Neural progenitor cell (in vitro differentiated cells): ENCODE measurements at regions not wholly inside any gene's neighbourhood (a gene's known extent, or its start where the extent isn't known, plus 50 kb on each side); places are given as distances from the start of the nearest gene placed in this dataset.

Experiments
- DNase-seq: peaks from one replicate; pipeline ENCODE4 v3.0.0-alpha.2; 2016; ENCODE audit warnings: low spot score
- H2AFZ ChIP-seq: fragments of 200-600 bp; sonication (generic); replicated peaks from 2 replicates; pipeline ENCODE4 v1.6.1; 2016; ENCODE audit warnings: antibody characterized with exemption
- H3F3A ChIP-seq: fragments of 200-600 bp; sonication (generic); 2 replicates; pipeline ENCODE4 v1.6.1; 2016; ENCODE audit warnings: antibody characterized with exemption, low read depth
- H3K27ac ChIP-seq: fragments of 200-600 bp; sonication (generic); 2 replicates; pipeline ENCODE4 v1.5.1; 2016; ENCODE audit warnings: mild to moderate bottlenecking
- H3K27me3 ChIP-seq: fragments of 200-600 bp; sonication (generic); 2 replicates; pipeline ENCODE4 v1.6.1; 2016; ENCODE audit warnings: mild to moderate bottlenecking, moderate library complexity
- H3K36me3 ChIP-seq: fragments of 200-600 bp; sonication (generic); 2 replicates; pipeline ENCODE4 v1.5.1; 2016
- H3K4me1 ChIP-seq: fragments of 200-600 bp; sonication (generic); 2 replicates; pipeline ENCODE4 v1.6.1; 2016; ENCODE audit warnings: mixed run types
- H3K4me2 ChIP-seq: fragments of 200-600 bp; sonication (generic); 2 replicates; pipeline ENCODE4 v1.6.1; 2016
- H3K4me3 ChIP-seq: fragments of 200-600 bp; sonication (generic); 2 replicates; pipeline ENCODE4 v1.5.1; 2016
- H3K79me2 ChIP-seq: fragments of 200-600 bp; sonication (generic); 2 replicates; pipeline ENCODE4 v1.6.1; 2016; ENCODE audit warnings: low read depth
- H3K9ac ChIP-seq: fragments of 200-600 bp; sonication (generic); 2 replicates; pipeline ENCODE4 v1.6.1; 2016
- H3K9me3 ChIP-seq: fragments of 200-600 bp; sonication (generic); 2 replicates; pipeline ENCODE4 v1.5.1; 2016; ENCODE audit warnings: low read depth
- H4K20me1 ChIP-seq: fragments of 200-600 bp; sonication (generic); 2 replicates; pipeline ENCODE4 v1.6.1; 2016; ENCODE audit warnings: low read depth
- H3K27ac Mint-ChIP-seq: 3 replicates; pipeline ENCODE4 v1.8.0; 2021; ENCODE audit warnings: mixed read lengths
- H3K27me3 Mint-ChIP-seq: 2 replicates; pipeline ENCODE4 v1.8.0; 2022; ENCODE audit warnings: low read depth, mild to moderate bottlenecking, inconsistent platforms, moderate library complexity, mixed read lengths; ENCODE audit not compliant: insufficient read depth
- H3K36me3 Mint-ChIP-seq: 3 replicates; pipeline ENCODE4 v1.8.0; 2021; ENCODE audit warnings: mixed read lengths
- H3K4me1 Mint-ChIP-seq: 3 replicates; pipeline ENCODE4 v1.8.0; 2021; ENCODE audit warnings: mixed read lengths
- H3K4me3 Mint-ChIP-seq: 3 replicates; pipeline ENCODE4 v1.8.0; 2021; ENCODE audit warnings: mild to moderate bottlenecking, moderate library complexity, mixed read lengths
- H3K9me3 Mint-ChIP-seq: 3 replicates; pipeline ENCODE4 v1.8.0; 2020; ENCODE audit warnings: mixed read lengths
- EZH2 ChIP-seq: fragments of 200-600 bp; sonication (generic); IDR thresholded peaks from 2 replicates; pipeline ENCODE4 v1.6.1; 2017; ENCODE audit warnings: antibody characterized with exemption, mild to moderate bottlenecking, moderate library complexity
- EZH2phosphoT487 ChIP-seq: fragments of 200-600 bp; sonication (generic); IDR thresholded peaks from 2 replicates; pipeline ENCODE4 v1.6.1; 2017; ENCODE audit warnings: antibody characterized with exemption
- TF ChIP-seq, protein P1 (sequence below): fragments of 200-600 bp; sonication (generic); IDR thresholded peaks from 2 replicates; pipeline ENCODE4 v1.5.1; 2017; ENCODE audit warnings: antibody characterized with exemption, mild to moderate bottlenecking

GRCh38 chr10:108496106-108496505 is 1331.6 kb upstream of the SORCS1 start:
- Histone ChIP-seq H3K36me3 (no peaks in the 10 kb centered on the region), H3K9ac (no peak overlapping the region), H3K27me3 (no peaks in the 10 kb centered on the region), H3K4me3 (no peak overlapping the region), H3K79me2 (no peaks in the 10 kb centered on the region), H3K4me2 (no peak overlapping the region), H3K27ac (no peak overlapping the region), H3K4me1 (no peaks in the 10 kb centered on the region), H3F3A (no peaks in the 10 kb centered on the region), H3K9me3 (no peaks in the 10 kb centered on the region), H4K20me1 (no peaks in the 10 kb centered on the region), H2AFZ (no peak overlapping the region)
- TF ChIP-seq EZH2phosphoT487: no peak
- no peak for TF ChIP-seq EZH2
- TF ChIP-seq, protein P1, sequence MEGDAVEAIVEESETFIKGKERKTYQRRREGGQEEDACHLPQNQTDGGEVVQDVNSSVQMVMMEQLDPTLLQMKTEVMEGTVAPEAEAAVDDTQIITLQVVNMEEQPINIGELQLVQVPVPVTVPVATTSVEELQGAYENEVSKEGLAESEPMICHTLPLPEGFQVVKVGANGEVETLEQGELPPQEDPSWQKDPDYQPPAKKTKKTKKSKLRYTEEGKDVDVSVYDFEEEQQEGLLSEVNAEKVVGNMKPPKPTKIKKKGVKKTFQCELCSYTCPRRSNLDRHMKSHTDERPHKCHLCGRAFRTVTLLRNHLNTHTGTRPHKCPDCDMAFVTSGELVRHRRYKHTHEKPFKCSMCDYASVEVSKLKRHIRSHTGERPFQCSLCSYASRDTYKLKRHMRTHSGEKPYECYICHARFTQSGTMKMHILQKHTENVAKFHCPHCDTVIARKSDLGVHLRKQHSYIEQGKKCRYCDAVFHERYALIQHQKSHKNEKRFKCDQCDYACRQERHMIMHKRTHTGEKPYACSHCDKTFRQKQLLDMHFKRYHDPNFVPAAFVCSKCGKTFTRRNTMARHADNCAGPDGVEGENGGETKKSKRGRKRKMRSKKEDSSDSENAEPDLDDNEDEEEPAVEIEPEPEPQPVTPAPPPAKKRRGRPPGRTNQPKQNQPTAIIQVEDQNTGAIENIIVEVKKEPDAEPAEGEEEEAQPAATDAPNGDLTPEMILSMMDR: no peak
- H3K27ac Mint-ChIP-seq: no peak overlapping the region
- no peaks in the 10 kb centered on the region for H3K27me3 Mint-ChIP-seq
- peaks cover 4% of the 10 kb centered on the region for H3K9me3 Mint-ChIP-seq
- no peak for DNase-seq
- H3K4me1 Mint-ChIP-seq: no peaks in the 10 kb centered on the region
- no peak overlapping the region for H3K4me3 Mint-ChIP-seq
- no peaks in the 10 kb centered on the region for H3K36me3 Mint-ChIP-seq

DNA sequence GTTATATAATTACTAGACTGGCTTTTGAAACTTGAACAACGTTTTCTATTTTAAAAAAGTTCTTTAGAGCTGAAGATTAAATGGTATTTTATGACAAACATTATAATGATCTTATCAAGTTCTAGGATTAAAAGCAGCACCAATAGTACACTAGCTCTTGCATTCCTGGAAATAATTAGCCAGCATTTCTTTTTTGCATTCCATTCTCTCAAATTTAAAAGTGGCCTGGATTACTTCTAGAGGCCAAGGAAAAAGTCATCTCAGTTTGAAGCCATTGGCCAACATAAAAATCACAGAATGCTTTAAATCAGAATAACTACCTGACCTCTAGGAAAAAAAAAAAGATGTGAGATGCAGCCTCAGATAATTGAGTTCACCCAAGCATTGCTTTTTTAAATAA is 1326.4 kb upstream of the SORCS1 start:
- Histone ChIP-seq H3K36me3 (no peaks in the 10 kb centered on the region), H3K27ac (no peak overlapping the region), H3K4me3 (no peak overlapping the region), H3K4me2 (no peak overlapping the region), H3K4me1 (no peaks in the 10 kb centered on the region), H3K27me3 (no peaks in the 10 kb centered on the region), H3K9ac (no peak overlapping the region), H4K20me1 (no peaks in the 10 kb centered on the region), H3K9me3 (no peaks in the 10 kb centered on the region), H2AFZ (no peak overlapping the region), H3F3A (no peaks in the 10 kb centered on the region), H3K79me2 (no peaks in the 10 kb centered on the region)
- H3K9me3 Mint-ChIP-seq: no peaks in the 10 kb centered on the region
- H3K36me3 Mint-ChIP-seq: no peaks in the 10 kb centered on the region
- H3K4me1 Mint-ChIP-seq: no peaks in the 10 kb centered on the region
- H3K27ac Mint-ChIP-seq: no peak overlapping the region
- no peak overlapping the region for H3K4me3 Mint-ChIP-seq
- H3K27me3 Mint-ChIP-seq: peaks cover 2% of the 10 kb centered on the region
- TF ChIP-seq, protein P1: no peak
- TF ChIP-seq EZH2 (no peak), EZH2phosphoT487 (no peak)
- no peak for DNase-seq

- H4K20me1 ChIP-seq: no peaks in the 10 kb centered on the region
- no peak for DNase-seq
- Mint-ChIP-seq H3K36me3 (peaks cover 2% of the 10 kb centered on the region), H3K9me3 (peaks cover 16% of the 10 kb centered on the region), H3K4me3 (no peak overlapping the region), H3K4me1 (peaks cover 2% of the 10 kb centered on the region), H3K27me3 (peaks cover 7% of the 10 kb centered on the region), H3K27ac (no peak overlapping the region)
- no peak for TF ChIP-seq EZH2
- TF ChIP-seq, protein P1: no peak
- no peak for TF ChIP-seq EZH2phosphoT487
- no peaks in the 10 kb centered on the region for H3F3A ChIP-seq
- H3K27ac ChIP-seq: no peak overlapping the region
- H2AFZ ChIP-seq: no peak overlapping the region
- H3K27me3 ChIP-seq: peaks cover 24% of the 10 kb centered on the region
- no peak overlapping the region for H3K4me2 ChIP-seq
- H3K4me1 ChIP-seq: no peaks in the 10 kb centered on the region
- H3K9me3 ChIP-seq: no peaks in the 10 kb centered on the region
- H3K4me3 ChIP-seq: no peak overlapping the region
- H3K79me2 ChIP-seq: no peaks in the 10 kb centered on the region
- no peaks in the 10 kb centered on the region for H3K36me3 ChIP-seq
- H3K9ac ChIP-seq: no peak overlapping the region
Measured at GRCh38 chr10:108471420-108471819, 1306.9 kb upstream of the SORCS1 start.

DNA sequence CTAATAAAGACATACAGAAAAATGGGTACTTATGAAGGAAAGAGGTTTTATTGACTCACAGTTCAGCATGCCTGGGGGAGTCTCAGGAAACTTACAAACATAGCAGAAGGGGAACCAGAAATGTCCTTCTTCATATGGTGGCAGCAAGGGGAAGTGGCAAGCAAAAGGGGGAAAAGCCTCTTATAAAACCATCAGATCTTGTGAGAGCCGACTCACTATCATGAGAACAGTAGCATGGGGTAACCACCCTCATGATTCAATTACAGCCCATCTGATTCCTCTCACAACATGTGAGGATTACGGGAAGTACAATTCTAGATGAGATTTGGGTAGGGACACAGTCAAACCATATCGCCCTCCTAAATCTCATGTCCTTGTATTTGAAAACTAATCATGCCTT is 1305.4 kb upstream of the SORCS1 start:
- no peaks in the 10 kb centered on the region for H4K20me1 ChIP-seq
- H3K36me3 ChIP-seq: no peaks in the 10 kb centered on the region
- H3F3A ChIP-seq: no peaks in the 10 kb centered on the region
- no peak overlapping the region for H3K4me3 Mint-ChIP-seq
- DNase-seq: no peak
- no peak overlapping the region for H3K27ac Mint-ChIP-seq
- no peaks in the 10 kb centered on the region for H3K79me2 ChIP-seq
- H3K4me3 ChIP-seq: no peak overlapping the region
- H3K4me1 ChIP-seq: no peaks in the 10 kb centered on the region
- peaks cover 16% of the 10 kb centered on the region for H3K9me3 Mint-ChIP-seq
- no peaks in the 10 kb centered on the region for H3K9me3 ChIP-seq
- H3K27me3 ChIP-seq: peaks cover 39% of the 10 kb centered on the region
- H3K36me3 Mint-ChIP-seq: peaks cover 2% of the 10 kb centered on the region
- peaks cover 2% of the 10 kb centered on the region for H3K4me1 Mint-ChIP-seq
- H3K9ac ChIP-seq: no peak overlapping the region
- H3K27me3 Mint-ChIP-seq: peaks cover 7% of the 10 kb centered on the region
- no peak overlapping the region for H3K4me2 ChIP-seq
- no peak overlapping the region for H2AFZ ChIP-seq
- TF ChIP-seq, protein P1: no peak
- TF ChIP-seq EZH2 (no peak), EZH2phosphoT487 (no peak)
- H3K27ac ChIP-seq: no peak overlapping the region
